Renal cortical epithelial cell (primary cell): ENCODE measurements at regions not wholly inside any gene's neighbourhood (a gene's known extent, or its start where the extent isn't known, plus 50 kb on each side); places are given as distances from the start of the nearest gene placed in this dataset.
"Not testable (repeated sequence)": the region's sequence is repeated elsewhere in the genome, so short reads cannot be mapped to it uniquely, and the experiment has no call there.

Experiments
- DNase-seq: peaks from one replicate; pipeline ENCODE4 v3.0.0-alpha.2; 2011; ENCODE audit warnings: low read depth

GRCh38 chrX:147228153-147228552, 413.6 kb upstream of the CXorf51A start:
- DNase-seq: no peak

- DNase-seq: peak; percentile 78
Measured at GRCh38 chrX:147226801-147227200, 412.3 kb upstream of the CXorf51A start.

DNA sequence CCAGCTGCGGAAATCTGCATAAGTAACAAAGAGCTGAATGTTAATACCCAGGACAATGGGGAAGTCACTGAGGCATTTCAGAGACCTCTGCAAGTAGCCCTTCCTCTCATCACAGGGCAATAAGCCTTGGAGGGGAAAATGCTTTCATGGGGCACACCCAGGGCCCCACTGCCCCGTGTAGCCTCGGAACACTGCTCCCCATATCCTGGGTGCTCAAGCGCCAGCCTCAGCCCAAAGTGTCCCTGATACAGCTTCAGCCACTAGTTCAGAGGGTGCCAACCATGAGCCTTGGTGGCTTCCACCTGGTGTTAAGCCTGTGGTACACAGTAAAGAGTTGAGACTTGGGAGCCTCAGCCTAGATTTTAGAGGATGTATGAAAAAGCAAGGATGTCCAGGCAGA, 402.8 kb upstream of the CXorf51A start:
- DNase-seq: no peak

GRCh38 chrX:147200494-147200893, 385.9 kb upstream of the CXorf51A start:
- DNase-seq: not testable (repeated sequence)

GRCh38 chrX:147191361-147191760, 376.8 kb upstream of the CXorf51A start:
- no peak for DNase-seq

DNA sequence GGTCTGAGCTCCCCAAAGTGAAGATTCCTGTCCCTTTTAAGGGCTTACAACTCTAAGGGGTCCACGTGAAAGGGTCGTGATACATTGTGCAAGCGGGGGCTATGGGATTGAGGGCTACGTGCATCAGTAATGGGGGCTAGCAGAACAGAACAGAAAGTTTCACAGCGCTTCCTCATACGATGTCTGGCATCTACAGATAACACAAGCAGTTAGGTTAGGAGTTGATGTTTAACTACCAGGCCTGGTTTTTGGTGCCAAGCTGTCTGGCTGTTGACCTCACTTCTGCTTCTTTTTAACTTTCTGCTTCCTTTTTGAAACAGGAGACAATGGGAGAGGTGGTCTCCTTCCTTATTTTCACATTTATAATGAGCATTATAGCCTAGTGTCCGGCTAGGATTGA, 368.6 kb upstream of the CXorf51A start:
- peak; percentile 40 for DNase-seq

DNA sequence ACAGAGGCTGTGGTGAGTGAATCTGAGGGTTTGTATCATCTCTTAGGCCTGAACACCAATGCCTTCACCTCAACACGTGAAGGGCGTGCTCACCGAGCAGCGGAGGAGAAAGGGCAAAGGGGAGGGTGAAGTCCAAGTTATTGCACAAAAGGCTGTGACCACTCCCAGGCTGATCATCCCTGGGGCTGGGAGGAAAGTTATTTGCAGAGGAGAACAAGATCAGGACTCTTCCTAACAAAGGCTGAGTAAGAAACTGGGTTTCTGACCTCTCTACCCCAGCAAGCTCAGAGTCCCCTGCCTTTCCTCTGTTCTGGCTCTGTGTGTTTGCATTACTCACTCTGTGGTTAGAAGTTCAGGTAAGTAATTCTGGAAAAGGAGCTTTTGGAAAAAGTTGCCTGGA, 366.3 kb upstream of the CXorf51A start:
- peak; percentile 77 for DNase-seq

GRCh38 chrX:147179625-147180024, 365.1 kb upstream of the CXorf51A start:
- DNase-seq: no peak

- peak; percentile 20 for DNase-seq
Measured at GRCh38 chrX:147174591-147174990, 360.0 kb upstream of the CXorf51A start.

- no peak for DNase-seq
Measured at GRCh38 chrX:147173594-147173993, 359.1 kb upstream of the CXorf51A start.

DNA sequence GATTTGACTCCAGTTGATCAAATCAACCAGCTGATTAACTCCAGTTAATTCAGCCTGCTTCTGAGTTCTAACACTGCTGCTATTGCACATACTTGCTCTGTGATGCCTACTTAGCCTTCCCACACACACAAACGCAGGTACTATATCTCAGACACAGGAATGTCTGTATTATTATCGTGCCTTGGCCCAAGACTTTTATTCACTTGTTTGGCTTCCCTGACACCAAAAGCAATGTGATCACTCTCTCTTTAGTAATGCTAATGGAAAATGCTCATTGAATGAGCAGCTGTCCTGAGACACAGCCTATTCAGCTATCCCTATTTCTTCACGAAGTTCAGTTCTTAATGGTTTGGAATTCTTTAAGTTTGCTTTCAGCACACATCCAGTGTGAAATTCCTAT, 356.4 kb upstream of the CXorf51A start:
- no peak for DNase-seq
